Fibroblast of peridontal ligament (primary cell): ENCODE measurements at regions not wholly inside any gene's neighbourhood (a gene's known extent, or its start where the extent isn't known, plus 50 kb on each side); places are given as distances from the start of the nearest gene placed in this dataset.
"Not testable (repeated sequence)": the region's sequence is repeated elsewhere in the genome, so short reads cannot be mapped to it uniquely, and the experiment has no call there.

Experiments used
- DNase-seq: peaks from one replicate; pipeline ENCODE4 v3.0.0-alpha.2; 2010; ENCODE audit errors: extremely low read depth

- DNase-seq, result not testable (repeated sequence)
Observed at GRCh38 chr15:92804610-92804936, 95.6 kb upstream of the CHD2 start.

GRCh38 chr15:92805080-92805690, 94.9 kb upstream of the CHD2 start:
- peak; percentile 31 for DNase-seq

- not testable (repeated sequence) for DNase-seq
Observed at GRCh38 chr15:92806171-92806570, 94.0 kb upstream of the CHD2 start.

DNA sequence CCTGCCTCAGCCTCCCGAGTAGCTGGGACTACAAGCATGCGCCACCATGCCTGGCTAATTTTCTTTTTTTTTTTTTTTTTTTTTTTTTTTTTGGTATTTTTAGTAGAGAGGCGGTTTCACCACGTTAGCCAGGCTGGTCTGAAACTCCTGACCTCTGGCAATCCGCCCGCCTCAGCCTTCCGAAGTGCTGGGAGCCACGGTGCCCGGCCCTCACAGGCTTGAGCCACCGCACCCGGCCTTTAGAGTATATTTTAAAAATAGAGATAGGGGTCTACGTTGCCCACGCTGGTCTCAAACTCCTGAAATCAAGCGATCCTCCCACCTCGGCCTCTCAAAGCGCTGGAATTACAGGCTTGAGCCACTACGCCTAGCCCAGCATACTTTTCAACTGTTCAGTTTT, 93.4 kb upstream of the CHD2 start:
- DNase-seq, result no peak

- no peak for DNase-seq
Observed at GRCh38 chr15:92807971-92808571, 92.1 kb upstream of the CHD2 start.

GRCh38 chr15:92808598-92809063, 91.5 kb upstream of the CHD2 start:
- peak; percentile 54 for DNase-seq

GRCh38 chr15:92809064-92809879, 90.9 kb upstream of the CHD2 start:
- DNase-seq, result peak; percentile 95

- DNase-seq, result peak; percentile 58
Observed at GRCh38 chr15:92809880-92810361, 90.2 kb upstream of the CHD2 start.

- peak; percentile 66 for DNase-seq
Observed at GRCh38 chr15:92810418-92811138, 89.5 kb upstream of the CHD2 start.

DNA sequence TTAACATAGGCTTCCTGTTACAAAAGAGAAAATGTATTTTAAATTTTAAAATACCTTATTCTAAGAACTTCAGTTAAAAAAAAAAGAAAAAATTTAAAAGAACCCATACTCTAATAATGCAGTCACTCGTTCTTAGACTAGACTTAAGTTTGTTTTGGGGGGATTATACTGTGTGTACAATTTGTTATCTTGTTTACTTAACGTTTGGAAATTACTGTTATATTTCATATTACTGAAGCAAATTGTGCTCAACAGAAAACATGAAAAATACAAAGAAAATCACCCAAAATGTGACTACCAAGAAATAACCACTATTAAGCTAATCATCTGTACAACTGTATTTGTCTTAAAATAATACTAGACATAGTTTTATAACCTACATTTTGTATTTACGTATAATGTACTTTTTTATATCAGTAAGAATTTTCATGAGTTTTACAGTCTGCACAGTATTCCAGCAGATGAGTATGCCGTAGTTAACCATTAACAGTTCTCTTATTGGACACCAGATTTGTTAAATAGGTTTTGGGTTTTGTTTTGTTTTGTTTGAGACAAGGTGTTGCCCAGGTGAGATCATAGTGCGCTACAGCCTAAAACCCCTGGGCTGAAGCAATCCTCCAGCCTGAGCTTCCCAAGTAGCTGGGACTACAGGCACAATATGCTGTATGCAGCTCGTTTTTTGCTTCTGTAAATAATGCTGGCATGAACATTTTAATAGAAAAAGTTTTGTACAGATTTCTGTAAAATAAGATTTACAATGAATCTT, 88.8 kb upstream of the CHD2 start:
- DNase-seq, result no peak

DNA sequence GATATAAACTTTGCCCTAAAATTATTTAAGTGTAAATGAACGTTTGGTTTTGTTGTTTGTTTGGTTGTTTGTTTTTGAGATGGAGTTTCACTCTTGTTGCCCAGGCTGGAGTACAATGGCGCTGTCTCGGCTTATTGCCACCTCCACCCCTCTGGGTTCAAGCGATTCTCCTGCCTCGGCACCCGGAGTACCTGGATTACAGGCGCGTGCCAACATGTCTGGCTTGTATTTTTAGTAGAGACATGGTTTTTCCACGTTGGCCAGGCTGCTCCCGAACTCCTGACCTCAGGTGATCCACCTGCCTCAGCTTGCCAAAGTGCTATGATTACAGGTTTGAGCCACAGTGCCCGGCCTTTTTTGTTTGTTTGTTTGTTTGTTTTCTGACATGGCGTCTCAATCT, 87.9 kb upstream of the CHD2 start:
- no peak for DNase-seq

- no peak for DNase-seq
Observed at GRCh38 chr15:92813485-92813884, 86.6 kb upstream of the CHD2 start.

DNA sequence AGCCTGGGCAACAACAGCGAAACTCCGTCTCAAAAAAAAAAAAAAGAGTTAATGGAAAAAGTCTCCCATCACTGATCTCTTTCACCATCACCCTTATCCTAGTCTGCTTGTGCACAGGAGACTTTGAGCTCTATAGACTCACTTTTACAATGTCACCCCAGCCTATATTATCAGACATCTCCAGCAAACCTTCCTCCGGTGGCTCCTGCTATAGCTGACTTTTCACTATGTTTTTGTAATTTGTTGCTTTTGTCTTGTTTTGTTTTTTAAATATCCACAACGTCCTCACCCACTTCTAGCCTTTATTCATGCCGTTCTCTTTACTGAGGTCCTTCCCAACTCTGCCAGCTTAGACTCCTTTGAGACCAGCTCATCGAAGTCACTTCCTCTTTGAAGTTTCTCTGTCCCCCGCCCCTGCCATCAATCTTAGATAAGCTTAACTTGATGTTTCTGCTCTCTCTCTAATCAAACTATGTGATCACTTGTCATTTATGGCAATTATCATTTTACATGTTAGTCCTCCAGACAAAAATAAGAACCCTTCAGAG, 82.7 kb upstream of the CHD2 start:
- DNase-seq, result no peak

- no peak for DNase-seq
Observed at GRCh38 chr15:92818651-92819277, 81.4 kb upstream of the CHD2 start.

DNA sequence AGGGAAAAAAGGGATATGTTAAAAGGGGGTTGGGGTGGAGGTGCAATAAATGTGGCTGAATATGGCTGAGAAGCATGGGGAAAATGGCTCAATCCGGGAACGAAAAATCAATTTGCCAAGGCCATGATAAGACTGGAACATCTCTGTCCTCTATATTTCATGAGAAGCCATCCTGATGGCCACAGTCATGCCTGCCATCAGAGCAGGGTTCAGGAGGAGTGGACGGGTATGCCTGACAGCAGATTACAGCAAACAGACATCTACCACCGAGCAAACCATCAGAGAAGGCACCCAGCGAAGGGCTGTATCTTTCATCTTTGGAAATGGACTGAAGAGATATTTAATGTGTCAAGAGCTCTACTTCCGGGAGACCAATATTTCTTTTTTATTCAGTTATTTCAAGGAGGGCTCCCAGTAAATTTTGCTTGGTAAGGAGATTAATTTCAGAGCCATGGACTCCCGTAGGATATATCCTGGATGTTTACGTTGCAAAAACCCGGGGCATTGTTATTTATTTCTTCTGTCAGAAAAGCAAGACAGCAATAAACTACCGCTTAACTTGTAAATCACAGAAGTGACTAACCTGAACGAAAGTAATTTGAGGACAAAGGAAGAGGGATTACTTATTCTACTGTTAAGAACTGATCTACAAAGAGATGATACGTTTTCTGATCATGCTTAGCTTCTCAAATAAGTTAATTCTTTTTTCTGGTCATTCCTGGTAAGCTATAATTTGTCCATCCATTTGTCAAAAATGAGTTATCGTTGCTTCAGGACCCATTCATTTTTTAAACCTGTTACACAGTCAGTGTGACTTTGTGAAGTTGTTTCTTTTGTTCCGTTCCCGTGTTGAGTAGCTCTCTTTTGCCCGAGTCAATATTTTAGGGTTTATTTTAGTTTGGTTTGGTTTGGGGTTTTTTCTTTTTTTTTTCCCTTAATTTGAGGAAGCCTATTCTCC, 80.6 kb upstream of the CHD2 start:
- DNase-seq, result peak; percentile 42

DNA sequence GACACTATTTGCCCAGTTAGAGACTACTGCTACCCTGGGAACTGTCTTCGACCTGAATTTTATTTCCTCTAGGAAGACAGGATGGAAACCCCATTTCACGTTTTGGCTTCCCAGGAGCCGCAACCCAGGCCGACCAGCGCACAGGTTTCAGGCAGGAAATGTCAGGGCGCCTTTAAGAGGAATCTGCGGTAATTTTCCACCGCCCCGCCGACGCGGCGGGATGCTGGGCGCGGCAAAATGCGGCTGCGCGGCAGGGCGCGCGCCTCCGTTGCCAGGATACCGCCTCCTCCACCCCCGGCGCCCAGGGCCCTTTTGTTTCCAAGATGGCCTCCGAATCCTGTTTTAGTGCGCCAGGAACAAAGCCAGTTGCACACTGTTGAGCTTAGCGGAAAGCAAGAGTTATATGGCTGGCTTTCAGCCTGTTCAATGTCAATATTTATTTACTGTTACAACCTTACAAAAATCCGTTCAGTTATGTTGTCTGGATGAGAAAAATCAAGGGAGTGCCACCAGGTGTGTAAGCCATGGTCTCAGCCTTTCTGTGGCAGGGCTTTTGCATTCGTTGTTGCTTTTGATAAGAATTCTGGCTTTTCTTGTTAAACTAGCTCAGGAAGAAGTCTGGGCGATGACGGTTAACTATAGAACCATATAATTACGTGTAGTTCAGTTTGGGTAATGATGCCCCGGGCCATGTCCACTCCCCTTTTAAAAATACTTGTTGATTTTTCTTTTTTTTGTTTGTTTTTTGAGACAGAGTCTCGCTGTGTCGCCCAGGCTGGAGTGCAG, 79.7 kb upstream of the CHD2 start:
- DNase-seq, result peak; percentile 88

- DNase-seq, result no peak
Observed at GRCh38 chr15:92821491-92822116, 78.5 kb upstream of the CHD2 start.
